ENCODE measurements at regions not wholly inside any gene's neighbourhood (a gene's known extent, or its start where the extent isn't known, plus 50 kb on each side); places are given as distances from the start of the nearest gene placed in this dataset.

DNA sequence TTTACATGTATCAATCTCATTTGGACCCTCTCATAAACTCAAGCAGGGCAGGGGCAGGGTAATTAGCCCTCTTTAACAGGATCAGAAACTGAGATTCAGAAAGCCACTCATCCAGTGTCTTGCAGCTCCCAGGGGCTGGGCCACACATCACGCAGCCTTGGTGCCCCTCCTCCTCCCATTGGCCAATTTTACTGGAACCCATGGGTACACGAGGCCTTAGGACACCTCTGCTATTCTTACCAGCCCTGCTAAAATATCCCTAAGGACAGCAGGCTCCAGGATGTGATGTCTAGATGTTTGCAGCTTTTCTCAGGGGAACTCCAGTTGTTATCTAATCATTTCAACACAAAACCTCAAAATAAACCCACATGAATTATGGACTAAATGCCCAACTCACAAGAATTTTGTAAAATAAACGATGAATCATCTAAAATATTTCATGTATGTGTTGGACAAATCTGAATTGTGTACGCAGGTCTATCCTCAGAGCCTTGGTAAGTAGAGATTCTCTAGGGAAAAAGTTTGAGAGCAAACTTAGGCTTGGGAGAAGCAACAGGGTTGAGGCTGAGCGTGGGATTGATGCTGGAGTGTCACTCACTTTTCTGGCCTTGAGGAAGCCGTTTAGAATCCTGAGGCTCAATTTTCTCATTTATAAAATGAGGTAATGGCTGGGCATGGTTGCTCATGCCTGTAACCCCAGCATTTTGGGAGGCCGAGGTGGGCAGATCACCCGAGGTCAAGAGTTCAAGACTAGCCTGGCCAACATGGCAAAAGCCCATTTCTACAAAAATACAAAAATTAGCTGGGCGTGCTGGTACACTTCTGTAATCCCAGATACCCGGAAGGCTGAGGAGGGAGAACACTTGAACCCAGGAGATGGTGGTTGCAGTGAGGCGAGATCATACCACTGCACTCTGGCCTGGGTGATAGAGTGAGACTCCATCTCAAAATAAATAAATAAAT lies 69.7 kb upstream of the TNS3 start:
- Histone ChIP-seq H3K27ac (ENCODE audit: low read depth, low read length) (no peak overlapping the region), H3K4me1 (ENCODE audit: control insufficient read depth, insufficient read depth, low read length) (no peaks in the 10 kb centered on the region), H3K9me3 (ENCODE audit: control insufficient read depth, low read length) (no peaks in the 10 kb centered on the region), H3K4me3 (ENCODE audit: low read length) (no peak overlapping the region), H3K36me3 (ENCODE audit: control insufficient read depth, insufficient read depth, low read length) (no peaks in the 10 kb centered on the region), H3K9ac (ENCODE audit: extremely low read depth, low read length, poor library complexity, severe bottlenecking) (no peak overlapping the region), H3K27me3 (ENCODE audit: control insufficient read depth, insufficient read depth, low read length, poor library complexity, severe bottlenecking) (no peaks in the 10 kb centered on the region)
- Mint-ChIP-seq H3K36me3 (ENCODE audit: low read depth) (no peaks in the 10 kb centered on the region), H3K9me3 (no peaks in the 10 kb centered on the region), H3K27ac (no peak overlapping the region), H3K4me1 (peaks cover 18% of the 10 kb centered on the region), H3K4me3 (no peak overlapping the region), H3K27me3 (ENCODE audit: insufficient read depth) (no peaks in the 10 kb centered on the region)
- WGBS, 2 experiments (ENCODE audit: insufficient coverage in 1 of 2, insufficient read length in 1 of 2) = 92 to 94% methylated on average over 5 to 10 of the region's 11 CpGs
- TF ChIP-seq, protein P1, sequence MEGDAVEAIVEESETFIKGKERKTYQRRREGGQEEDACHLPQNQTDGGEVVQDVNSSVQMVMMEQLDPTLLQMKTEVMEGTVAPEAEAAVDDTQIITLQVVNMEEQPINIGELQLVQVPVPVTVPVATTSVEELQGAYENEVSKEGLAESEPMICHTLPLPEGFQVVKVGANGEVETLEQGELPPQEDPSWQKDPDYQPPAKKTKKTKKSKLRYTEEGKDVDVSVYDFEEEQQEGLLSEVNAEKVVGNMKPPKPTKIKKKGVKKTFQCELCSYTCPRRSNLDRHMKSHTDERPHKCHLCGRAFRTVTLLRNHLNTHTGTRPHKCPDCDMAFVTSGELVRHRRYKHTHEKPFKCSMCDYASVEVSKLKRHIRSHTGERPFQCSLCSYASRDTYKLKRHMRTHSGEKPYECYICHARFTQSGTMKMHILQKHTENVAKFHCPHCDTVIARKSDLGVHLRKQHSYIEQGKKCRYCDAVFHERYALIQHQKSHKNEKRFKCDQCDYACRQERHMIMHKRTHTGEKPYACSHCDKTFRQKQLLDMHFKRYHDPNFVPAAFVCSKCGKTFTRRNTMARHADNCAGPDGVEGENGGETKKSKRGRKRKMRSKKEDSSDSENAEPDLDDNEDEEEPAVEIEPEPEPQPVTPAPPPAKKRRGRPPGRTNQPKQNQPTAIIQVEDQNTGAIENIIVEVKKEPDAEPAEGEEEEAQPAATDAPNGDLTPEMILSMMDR (conservative IDR thresholded peaks at IDR 0.05) = no peak
- no peak for DNase-seq

GRCh38 chr7:47649919-47650318 lies 68.0 kb upstream of the TNS3 start:
- Mint-ChIP-seq H3K9me3 (peaks cover 3% of the 10 kb centered on the region), H3K4me1 (peaks cover 19% of the 10 kb centered on the region), H3K4me3 (no peak overlapping the region), H3K27ac (no peak overlapping the region), H3K27me3 (ENCODE audit: insufficient read depth) (no peaks in the 10 kb centered on the region), H3K36me3 (ENCODE audit: low read depth) (no peaks in the 10 kb centered on the region)
- Histone ChIP-seq H3K9me3 (ENCODE audit: control insufficient read depth, low read length) (no peaks in the 10 kb centered on the region), H3K27me3 (ENCODE audit: control insufficient read depth, insufficient read depth, low read length, poor library complexity, severe bottlenecking) (no peaks in the 10 kb centered on the region), H3K36me3 (ENCODE audit: control insufficient read depth, insufficient read depth, low read length) (no peaks in the 10 kb centered on the region), H3K4me3 (ENCODE audit: low read length) (no peak overlapping the region), H3K27ac (ENCODE audit: low read depth, low read length) (no peak overlapping the region), H3K4me1 (ENCODE audit: control insufficient read depth, insufficient read depth, low read length) (no peaks in the 10 kb centered on the region), H3K9ac (ENCODE audit: extremely low read depth, low read length, poor library complexity, severe bottlenecking) (no peak overlapping the region)
- DNase-seq = no peak
- TF ChIP-seq, protein P1 (conservative IDR thresholded peaks at IDR 0.05) = no peak
- WGBS, 2 experiments (ENCODE audit: insufficient coverage in 1 of 2, insufficient read length in 1 of 2) = 88 to 94% methylated on average over 7 of the region's 7 CpGs

DNA sequence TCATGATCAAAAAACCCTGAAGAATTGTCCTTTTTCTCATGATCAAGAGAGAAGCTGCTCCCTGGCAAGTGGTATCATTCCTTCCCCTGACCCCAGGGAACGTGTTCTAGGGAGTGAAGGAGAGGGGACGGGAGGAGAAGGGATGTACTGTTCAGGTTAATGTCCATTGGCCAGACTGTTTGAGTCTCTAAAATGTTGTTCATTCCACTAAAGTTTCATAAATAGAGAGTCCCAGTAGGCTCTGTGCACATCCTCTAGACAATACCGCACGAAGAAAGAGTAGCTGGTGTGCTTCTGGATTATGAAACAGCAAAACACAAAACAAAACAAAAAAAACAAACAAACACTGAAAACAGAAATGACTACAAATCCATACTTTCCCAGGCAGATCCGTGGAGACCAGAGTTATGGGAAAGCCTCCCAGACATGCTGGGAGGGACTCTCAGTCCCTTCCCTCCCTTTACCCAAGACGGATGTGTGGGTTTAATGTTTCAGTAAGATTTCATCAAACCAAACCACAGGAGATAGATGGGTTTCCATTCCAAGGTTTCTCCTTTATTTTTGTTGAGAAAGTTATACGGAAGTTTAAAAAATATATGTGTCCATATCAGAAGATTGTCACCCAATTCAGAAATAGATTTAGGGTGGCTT lies 66.5 kb upstream of the TNS3 start:
- Histone ChIP-seq H3K9me3 (ENCODE audit: control insufficient read depth, low read length) (peaks cover 8% of the 10 kb centered on the region), H3K4me1 (ENCODE audit: control insufficient read depth, insufficient read depth, low read length) (no peaks in the 10 kb centered on the region), H3K36me3 (ENCODE audit: control insufficient read depth, insufficient read depth, low read length) (no peaks in the 10 kb centered on the region), H3K9ac (ENCODE audit: extremely low read depth, low read length, poor library complexity, severe bottlenecking) (no peak overlapping the region), H3K27me3 (ENCODE audit: control insufficient read depth, insufficient read depth, low read length, poor library complexity, severe bottlenecking) (no peaks in the 10 kb centered on the region), H3K27ac (ENCODE audit: low read depth, low read length) (no peak overlapping the region), H3K4me3 (ENCODE audit: low read length) (no peak overlapping the region)
- TF ChIP-seq, protein P1 (conservative IDR thresholded peaks at IDR 0.05) = no peak
- DNase-seq = no peak
- Mint-ChIP-seq H3K36me3 (ENCODE audit: low read depth) (no peaks in the 10 kb centered on the region), H3K4me3 (no peak overlapping the region), H3K27me3 (ENCODE audit: insufficient read depth) (no peaks in the 10 kb centered on the region), H3K27ac (no peak overlapping the region), H3K9me3 (peaks cover 12% of the 10 kb centered on the region), H3K4me1 (peaks cover 13% of the 10 kb centered on the region)
- 70 to 84% methylated on average over 2 to 7 of the region's 7 CpGs for WGBS, 2 experiments (ENCODE audit: insufficient coverage in 1 of 2, insufficient read length in 1 of 2)

All from endodermal cell (in vitro differentiated cells).